GM12878 (cell line): ENCODE measurements at regions not wholly inside any gene's neighbourhood (a gene's known extent, or its start where the extent isn't known, plus 50 kb on each side); places are given as distances from the start of the nearest gene placed in this dataset.

Source experiments
- ATAC-seq: fragments of 200-7000 bp; cut with Tn5 transposase; 3 replicates; pipeline ENCODE4 v1.9.1; 2020; ENCODE audit warnings: mild to moderate bottlenecking, moderate library complexity
- BruUV-seq: library from RNA; stranded (reverse); fragments of 400-500 nt; replicated peaks from 2 replicates; lab custom pipeline; 2021; lab: Mats Ljungman, UMichigan
- CTCF ChIA-PET: fragments of 300-600 bp; sonication (Branson Sonifier 250); formaldehyde crosslinking; extraction: SDS; loops from one replicate; lab custom pipeline; 2021; ENCODE audit warnings: inconsistent platforms; lab: Yijun Ruan, JAX
- POLR2A ChIA-PET: fragments of 350-600 bp; formaldehyde crosslinking; extraction: SDS; loops from one replicate; lab custom pipeline; 2021; ENCODE audit warnings: inconsistent platforms; lab: Charles Lee
- RAD21 ChIA-PET: fragments of 300-600 bp; sonication (Branson Sonifier 250); formaldehyde crosslinking; loops from one replicate; lab custom pipeline; 2023; ENCODE audit warnings: antibody characterized with exemption; ENCODE audit not compliant: unreplicated experiment; lab: Charles Lee
- SMC1A ChIA-PET: fragments of 300-600 bp; sonication (Branson Sonifier 250); formaldehyde crosslinking; loops from one replicate; lab custom pipeline; 2023; ENCODE audit not compliant: unreplicated experiment, uncharacterized antibody; lab: Charles Lee
- DNase-seq: peaks from one replicate; pipeline ENCODE4 v3.0.0-alpha.2; 2011; ENCODE audit warnings: low read depth, low spot score
- FAIRE-seq: peaks from 3 replicates; lab custom pipeline; 2011; peaks lifted over from hg19 to GRCh38; lab: Jason Lieb, UNC
- H2AFZ ChIP-seq: 2 replicates; pipeline ENCODE4 v1.6.0; 2011; ENCODE audit warnings: low read depth, low read length, control low read depth; ENCODE audit not compliant: control insufficient read depth
- H3K27ac ChIP-seq: 2 replicates; pipeline ENCODE4 v1.5.1; 2011; ENCODE audit warnings: control low read depth; ENCODE audit not compliant: control insufficient read depth, insufficient read depth
- H3K27me3 ChIP-seq, 2 experiments: replicated peaks in 1 of 2; 2 replicates each; pipeline versions ENCODE4 v1.6.0 to v1.6.1; 2011; ENCODE audit warnings: low read length in 1 of 2; ENCODE audit not compliant: control insufficient read depth in 2 of 2, insufficient read depth in 2 of 2
- H3K36me3 ChIP-seq, 2 experiments: 2 replicates each; pipeline ENCODE4 v1.5.1; 2011; ENCODE audit warnings: low read length in 1 of 2; ENCODE audit not compliant: control insufficient read depth in 2 of 2, insufficient read depth in 2 of 2
- H3K4me1 ChIP-seq: 2 replicates; pipeline ENCODE4 v1.6.1; 2011; ENCODE audit warnings: mild to moderate bottlenecking, low read length, moderate library complexity, mixed read lengths; ENCODE audit not compliant: control insufficient read depth, insufficient read depth
- H3K4me2 ChIP-seq: 2 replicates; pipeline ENCODE4 v1.6.0; 2011; ENCODE audit warnings: control low read depth; ENCODE audit not compliant: control insufficient read depth, insufficient read depth
- H3K4me3 ChIP-seq: fragments of 200-600 bp; sonication (generic); 2 replicates; pipeline ENCODE4 v1.5.1; 2016
- H3K79me2 ChIP-seq: 2 replicates; pipeline ENCODE4 v1.6.0; 2011; ENCODE audit warnings: low read length; ENCODE audit not compliant: control insufficient read depth, insufficient read depth
- H3K9ac ChIP-seq: 2 replicates; pipeline ENCODE4 v1.8.0; 2011; ENCODE audit warnings: low read length, control low read depth, mixed read lengths; ENCODE audit not compliant: control insufficient read depth, insufficient read depth
- H3K9me3 ChIP-seq: replicated peaks from 3 replicates; pipeline ENCODE4 v1.5.1; 2011; ENCODE audit warnings: mild to moderate bottlenecking, low read length; ENCODE audit not compliant: control insufficient read depth, insufficient read depth
- H4K20me1 ChIP-seq: 2 replicates; pipeline ENCODE4 v1.6.0; 2011; ENCODE audit not compliant: control insufficient read depth, insufficient read depth
- WGBS: methylation state at CpG from one replicate; pipeline ENCODE4 v1.1.6; 2016; ENCODE audit warnings: low lambda C conversion rate; ENCODE audit not compliant: insufficient replicate concordance, insufficient coverage; ENCODE audit errors: missing lambda C conversion rate; 5-methylcytosine and 5-hydroxymethylcytosine counted together
- in situ Hi-C: fragments of 300-500 bp; cut with MboI; formaldehyde crosslinking; loops from 9 replicates; pipeline ENCODE4 v1.14.3; 2018; ENCODE audit warnings: mixed read lengths
- intact Hi-C: fragments of 100-400 bp; cut with micrococcal nuclease; formaldehyde crosslinking; loops from one replicate; pipeline ENCODE4 v1.14.2; 2022; ENCODE audit not compliant: unreplicated experiment
- TF ChIP-seq, protein P1 (sequence below): fragments of 450-650 bp; IDR thresholded peaks from 2 replicates; pipeline ENCODE4 v1.6.1; 2017; ENCODE audit warnings: antibody characterized with exemption, mild to moderate bottlenecking, moderate library complexity

DNA sequence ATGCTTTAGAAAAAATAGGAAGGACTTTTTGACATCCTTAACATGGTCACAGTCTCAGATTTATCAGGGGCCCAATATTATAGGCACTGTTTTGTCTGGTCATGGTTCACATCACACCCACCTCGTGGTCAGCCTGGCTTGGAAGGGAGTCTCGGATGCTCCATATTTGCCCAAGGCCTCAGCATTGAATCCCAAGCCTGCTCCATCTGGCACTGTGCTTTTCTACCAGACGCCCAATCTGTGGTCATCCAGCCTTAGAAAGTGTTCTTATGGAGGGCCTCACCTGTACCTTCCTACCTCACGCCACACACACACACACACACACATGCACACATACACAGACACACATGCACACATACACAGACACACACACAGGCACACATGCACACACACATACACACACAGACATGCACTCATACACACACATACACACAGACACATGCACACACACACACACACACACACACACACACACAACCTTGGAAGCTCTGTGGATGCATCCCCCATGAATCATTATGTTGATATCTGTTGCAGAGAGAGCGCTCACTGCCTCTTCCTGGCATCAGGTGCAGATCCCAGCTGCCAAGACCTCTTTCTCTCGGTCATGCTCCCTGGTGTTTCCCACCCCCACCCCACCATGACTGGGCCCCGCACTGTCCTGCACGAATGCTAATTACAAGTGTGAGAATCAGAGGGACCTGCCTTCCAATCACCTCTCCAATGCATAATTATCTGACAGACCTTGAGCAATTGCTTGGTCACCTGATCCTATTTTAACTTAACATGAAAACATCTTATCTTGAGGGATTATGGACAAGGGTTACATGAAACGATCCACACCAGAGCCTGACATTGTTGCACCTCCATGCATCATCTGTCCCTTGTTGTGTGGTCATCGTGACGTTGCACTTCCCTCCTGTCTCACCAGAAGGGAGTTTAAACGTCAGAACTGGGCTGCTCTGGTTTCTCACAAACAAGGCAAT is 122.7 kb upstream of the TMEM72 start:
- TF ChIP-seq, protein P1, sequence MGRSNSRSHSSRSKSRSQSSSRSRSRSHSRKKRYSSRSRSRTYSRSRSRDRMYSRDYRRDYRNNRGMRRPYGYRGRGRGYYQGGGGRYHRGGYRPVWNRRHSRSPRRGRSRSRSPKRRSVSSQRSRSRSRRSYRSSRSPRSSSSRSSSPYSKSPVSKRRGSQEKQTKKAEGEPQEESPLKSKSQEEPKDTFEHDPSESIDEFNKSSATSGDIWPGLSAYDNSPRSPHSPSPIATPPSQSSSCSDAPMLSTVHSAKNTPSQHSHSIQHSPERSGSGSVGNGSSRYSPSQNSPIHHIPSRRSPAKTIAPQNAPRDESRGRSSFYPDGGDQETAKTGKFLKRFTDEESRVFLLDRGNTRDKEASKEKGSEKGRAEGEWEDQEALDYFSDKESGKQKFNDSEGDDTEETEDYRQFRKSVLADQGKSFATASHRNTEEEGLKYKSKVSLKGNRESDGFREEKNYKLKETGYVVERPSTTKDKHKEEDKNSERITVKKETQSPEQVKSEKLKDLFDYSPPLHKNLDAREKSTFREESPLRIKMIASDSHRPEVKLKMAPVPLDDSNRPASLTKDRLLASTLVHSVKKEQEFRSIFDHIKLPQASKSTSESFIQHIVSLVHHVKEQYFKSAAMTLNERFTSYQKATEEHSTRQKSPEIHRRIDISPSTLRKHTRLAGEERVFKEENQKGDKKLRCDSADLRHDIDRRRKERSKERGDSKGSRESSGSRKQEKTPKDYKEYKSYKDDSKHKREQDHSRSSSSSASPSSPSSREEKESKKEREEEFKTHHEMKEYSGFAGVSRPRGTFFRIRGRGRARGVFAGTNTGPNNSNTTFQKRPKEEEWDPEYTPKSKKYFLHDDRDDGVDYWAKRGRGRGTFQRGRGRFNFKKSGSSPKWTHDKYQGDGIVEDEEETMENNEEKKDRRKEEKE, result no peak
- TF ChIP-seq, all 136 proteins: peak for 0
- intact Hi-C loops (no loop called here), in situ Hi-C loops (no loop called here)
- CTCF ChIA-PET, result no interaction called here
- SMC1A ChIA-PET, result no interaction called here
- no TSS peak for BruUV-seq
- FAIRE-seq (no peak), DNase-seq (no peak), ATAC-seq (no peak)
- H3K9me3 ChIP-seq, result no peaks in the 10 kb centered on the region
- no peak overlapping the region for H3K4me2 ChIP-seq
- H2AFZ ChIP-seq, result no peak overlapping the region
- no peaks in the 10 kb centered on the region for H3K79me2 ChIP-seq
- H3K27ac ChIP-seq, result no peak overlapping the region
- RAD21 ChIA-PET, result no interaction called here
- no peaks in the 10 kb centered on the region; a peak in 2 of 4 replicates for H3K27me3 ChIP-seq
- no peaks in the 10 kb centered on the region for H3K36me3 ChIP-seq
- no peak overlapping the region for H3K4me3 ChIP-seq
- H3K4me1 ChIP-seq, result no peaks in the 10 kb centered on the region
- POLR2A ChIA-PET, result no interaction called here
- no peaks in the 10 kb centered on the region for H4K20me1 ChIP-seq
- WGBS, result 28% methylated on average over 12 of the region's 12 CpGs
- H3K9ac ChIP-seq, result no peak overlapping the region
